HepG2 (cell line): ENCODE measurements at regions not wholly inside any gene's neighbourhood (a gene's known extent, or its start where the extent isn't known, plus 50 kb on each side); places are given as distances from the start of the nearest gene placed in this dataset.
"Not testable (repeated sequence)": the region's sequence is repeated elsewhere in the genome, so short reads cannot be mapped to it uniquely, and the experiment has no call there.

Experiments used
- ATAC-seq: fragments of 200-7000 bp; cut with Tn5 transposase; 3 replicates; pipeline ENCODE4 v1.9.1; 2020; ENCODE audit warnings: mild to moderate bottlenecking, moderate library complexity
- BruUV-seq: library from RNA; stranded (reverse); fragments of 400-500 nt; replicated peaks from 2 replicates; lab custom pipeline; 2021; lab: Mats Ljungman, UMichigan
- CTCF ChIA-PET: fragments of 300-600 bp; formaldehyde crosslinking; extraction: SDS; loops from one replicate; lab custom pipeline; 2021; ENCODE audit warnings: low total read pairs, inconsistent platforms, low intra/inter-chr PET ratio; lab: Yijun Ruan, JAX
- POLR2A ChIA-PET: fragments of 350-600 bp; sonication (Branson Sonifier 250); formaldehyde crosslinking; loops from one replicate; lab custom pipeline; 2020; ENCODE audit warnings: antibody characterized with exemption, inconsistent platforms; lab: Yijun Ruan, JAX
- DNase-seq: peaks from one replicate; pipeline ENCODE4 v3.0.0-alpha.2; 2015; ENCODE audit warnings: low spot score
- FAIRE-seq: peaks from 3 replicates; lab custom pipeline; 2011; peaks lifted over from hg19 to GRCh38; lab: Jason Lieb, UNC
- H2AFZ ChIP-seq: one replicate; pipeline ENCODE4 v1.6.1; 2011; ENCODE audit warnings: low read length, inconsistent platforms
- H3K27ac ChIP-seq: fragments of 300-600 bp; 3 replicates; pipeline ENCODE4 v1.8.0; 2011; ENCODE audit warnings: mixed run types, mild to moderate bottlenecking, mixed read lengths, low read length, inconsistent platforms; ENCODE audit not compliant: insufficient read depth; ENCODE audit errors: extremely low read length
- H3K27me3 ChIP-seq, 2 experiments: fragments of 200-600 bp in 1 of 2; 2 replicates in 1 of 2; 3 replicates in 1 of 2; pipeline versions ENCODE4 v1.6.0 to v1.8.0; 2011; ENCODE audit warnings: low read length in 2 of 2, mild to moderate bottlenecking in 2 of 2, moderate library complexity in 2 of 2, inconsistent platforms in 1 of 2; ENCODE audit not compliant: insufficient read depth in 2 of 2, control insufficient read depth in 1 of 2
- H3K36me3 ChIP-seq, 2 experiments: fragments of 200-600 bp in 1 of 2; replicated peaks in 1 of 2; 2 replicates in 1 of 2; 3 replicates in 1 of 2; pipeline versions ENCODE4 v1.5.1 to v1.8.0; 2011; ENCODE audit warnings: low read length in 2 of 2, inconsistent platforms in 1 of 2; ENCODE audit not compliant: insufficient read depth in 2 of 2, control insufficient read depth in 1 of 2
- H3K4me1 ChIP-seq: 2 replicates; pipeline ENCODE4 v1.5.1; 2012; ENCODE audit warnings: low read length, inconsistent platforms; ENCODE audit not compliant: insufficient read depth
- H3K4me2 ChIP-seq: 2 replicates; pipeline ENCODE4 v1.6.0; 2011; ENCODE audit warnings: low read depth, low read length, inconsistent platforms
- H3K4me3 ChIP-seq, 3 experiments: fragments of 200-600 bp in 1 of 3; sonication (generic), shearing (Covaris generic) in 1 of 3; replicated peaks in 1 of 3; 2 replicates each; pipeline ENCODE4 v1.5.1; 2011 to 2016; ENCODE audit warnings: low read length in 3 of 3, inconsistent platforms in 2 of 3, low read depth in 2 of 3, mild to moderate bottlenecking in 2 of 3, control low read depth in 1 of 3, mixed read lengths in 1 of 3; ENCODE audit not compliant: insufficient read depth in 1 of 3
- H3K79me2 ChIP-seq: one replicate; pipeline ENCODE4 v1.6.1; 2011; ENCODE audit warnings: low read length, inconsistent platforms; ENCODE audit not compliant: insufficient read depth
- H3K9ac ChIP-seq: 2 replicates; pipeline ENCODE4 v1.6.0; 2011; ENCODE audit warnings: mild to moderate bottlenecking, low read depth, low read length, inconsistent platforms; ENCODE audit not compliant: insufficient read depth
- H3K9me3 ChIP-seq: 2 replicates; pipeline ENCODE4 v1.5.1; 2012; ENCODE audit warnings: mild to moderate bottlenecking, low read length
- H4K20me1 ChIP-seq: 2 replicates; pipeline ENCODE4 v1.6.0; 2011; ENCODE audit warnings: inconsistent platforms, mild to moderate bottlenecking, low read length, moderate library complexity; ENCODE audit not compliant: insufficient read depth
- DMAP1 ChIP-seq: IDR thresholded peaks from 2 replicates; pipeline ENCODE4 v1.6.1; 2016
- FOXP1 ChIP-seq, 2 experiments: fragments of 450-650 bp in 1 of 2; IDR thresholded peaks; 2 replicates each; pipeline ENCODE4 v1.6.1; 2017 to 2018; ENCODE audit warnings: antibody characterized with exemption in 1 of 2
- HCFC1 ChIP-seq: fragments of 150-350 bp; IDR thresholded peaks from 2 replicates; pipeline ENCODE4 v1.6.1; 2014; ENCODE audit warnings: low read depth, low read length
- MTF2 ChIP-seq: sonication (generic); formaldehyde crosslinking; IDR thresholded peaks from 2 replicates; pipeline ENCODE4 v1.5.0; 2020; ENCODE audit warnings: missing genetic modification reagents, borderline replicate concordance
- SNAPC2 ChIP-seq: sonication (generic); formaldehyde crosslinking; IDR thresholded peaks from 2 replicates; pipeline ENCODE4 v1.8.1; 2022; ENCODE audit warnings: mild to moderate bottlenecking, missing genetic modification reagents
- TCF7 ChIP-seq: sonication (generic); IDR thresholded peaks from 2 replicates; pipeline ENCODE4 v1.6.1; 2016; ENCODE audit warnings: antibody characterized with exemption, low read depth
- ZIK1 ChIP-seq: sonication (generic); formaldehyde crosslinking; IDR thresholded peaks from 2 replicates; pipeline ENCODE4 v1.5.0; 2020; ENCODE audit warnings: mild to moderate bottlenecking, low read depth, missing genetic modification reagents, borderline replicate concordance
- ZNF282 ChIP-seq: fragments of 450-650 bp; IDR thresholded peaks from 2 replicates; pipeline ENCODE4 v1.6.1; 2018; ENCODE audit not compliant: partially characterized antibody
- ZNF570 ChIP-seq: sonication (generic); formaldehyde crosslinking; IDR thresholded peaks from 2 replicates; pipeline ENCODE4 v1.4.0; 2020; ENCODE audit warnings: mild to moderate bottlenecking, missing genetic modification reagents, borderline replicate concordance
- WGBS: methylation state at CpG from one replicate; pipeline ENCODE4 v1.1.6; 2017; ENCODE audit warnings: low lambda C conversion rate; 5-methylcytosine and 5-hydroxymethylcytosine counted together
- in situ Hi-C: cut with HindIII; loops from 2 replicates; pipeline ENCODE4 v1.10.0; 2017; ENCODE audit warnings: low pct_unique_long_range_greater_than_20kb; ENCODE audit not compliant: extremely low pct_ligation_motif_present
- intact Hi-C: fragments of 100-400 bp; cut with micrococcal nuclease; formaldehyde crosslinking; loops from one replicate; pipeline ENCODE4 v1.10.0; 2022; ENCODE audit not compliant: unreplicated experiment
- TF ChIP-seq, protein P1 (sequence below): IDR thresholded peaks from 2 replicates; pipeline ENCODE4 v1.6.1; 2016; ENCODE audit warnings: missing biosample characterization, missing genetic modification reagents, low read depth
- TF ChIP-seq, protein P2 (sequence below): sonication (generic); formaldehyde crosslinking; IDR thresholded peaks from 2 replicates; pipeline ENCODE4 v1.8.1; 2022; ENCODE audit warnings: low read depth, mild to moderate bottlenecking, missing genetic modification reagents
- TF ChIP-seq, protein P3 (sequence below): IDR thresholded peaks from 2 replicates; pipeline ENCODE4 v1.6.1; 2016; ENCODE audit warnings: mild to moderate bottlenecking
- TF ChIP-seq, protein P4 (sequence below): sonication (generic); formaldehyde crosslinking; IDR thresholded peaks from 2 replicates; pipeline ENCODE4 v1.8.1; 2023; ENCODE audit warnings: missing genetic modification reagents, mild to moderate bottlenecking, borderline replicate concordance

DNA sequence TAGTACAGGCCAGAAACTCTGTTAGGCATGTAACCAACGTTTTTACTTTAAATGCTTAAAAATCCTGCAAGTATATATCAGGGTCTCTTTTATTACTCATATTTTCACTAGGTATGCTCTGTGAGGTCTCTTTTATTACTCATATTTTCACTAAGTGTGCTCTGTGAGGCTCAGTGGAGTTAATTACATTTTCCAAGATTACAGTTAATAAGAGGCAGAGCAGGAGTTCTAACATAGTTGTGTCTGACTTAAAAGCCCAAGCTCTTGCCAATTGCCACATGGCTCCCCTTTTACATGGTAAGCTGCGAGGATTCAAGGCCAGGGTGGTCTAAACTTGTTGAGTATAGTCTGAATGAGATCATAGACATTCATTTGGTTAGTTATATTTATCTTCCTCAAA, 81.0 kb upstream of the ARMCX2 start:
- no peaks in the 10 kb centered on the region for H4K20me1 ChIP-seq
- no peaks in the 10 kb centered on the region for H3K36me3 ChIP-seq
- DNase-seq (no peak), ATAC-seq (no peak), FAIRE-seq (no peak)
- no peak overlapping the region for H2AFZ ChIP-seq
- no peaks in the 10 kb centered on the region for H3K9me3 ChIP-seq
- no peaks in the 10 kb centered on the region for H3K79me2 ChIP-seq
- H3K27ac ChIP-seq = no peak overlapping the region
- no peak overlapping the region for H3K4me3 ChIP-seq
- CTCF ChIA-PET = no interaction called here
- no TSS peak for BruUV-seq
- in situ Hi-C loops = no loop called here
- H3K9ac ChIP-seq = no peak overlapping the region
- intact Hi-C loops = no loop called here
- no peaks in the 10 kb centered on the region for H3K4me1 ChIP-seq
- TF ChIP-seq ZNF282 (no peak), TCF7 (no peak), HCFC1 (no peak), SNAPC2 (no peak), DMAP1 (CRISPR knock-in tag) (no peak), ZNF570 (CRISPR knock-in tag) (no peak), FOXP1 (IDR thresholded peaks at IDR 0.05) (no peak), FOXP1 (CRISPR knock-in tag; IDR thresholded peaks at IDR 0.05) (no peak), ZIK1 (CRISPR knock-in tag) (no peak), MTF2 (CRISPR knock-in tag) (no peak)
- TF ChIP-seq, protein P1, sequence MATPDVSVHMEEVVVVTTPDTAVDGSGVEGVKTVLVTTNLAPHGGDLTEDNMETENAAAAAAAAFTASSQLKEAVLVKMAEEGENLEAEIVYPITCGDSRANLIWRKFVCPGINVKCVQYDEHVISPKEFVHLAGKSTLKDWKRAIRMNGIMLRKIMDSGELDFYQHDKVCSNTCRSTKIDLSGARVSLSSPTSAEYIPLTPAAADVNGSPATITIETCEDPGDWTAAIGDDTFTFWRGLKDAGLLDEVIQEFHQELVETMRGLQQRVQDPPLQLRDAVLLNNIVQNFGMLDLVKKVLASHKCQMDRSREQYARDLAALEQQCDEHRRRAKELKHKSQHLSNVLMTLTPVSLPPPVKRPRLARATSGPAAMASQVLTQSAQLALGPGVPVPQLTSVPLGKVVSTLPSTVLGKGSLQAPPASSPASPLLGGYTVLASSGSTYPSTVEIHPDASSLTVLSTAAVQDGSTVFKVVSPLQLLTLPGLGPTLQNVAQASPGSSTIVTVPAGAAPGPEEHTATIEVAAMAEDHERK = no peak
- TF ChIP-seq, protein P2, sequence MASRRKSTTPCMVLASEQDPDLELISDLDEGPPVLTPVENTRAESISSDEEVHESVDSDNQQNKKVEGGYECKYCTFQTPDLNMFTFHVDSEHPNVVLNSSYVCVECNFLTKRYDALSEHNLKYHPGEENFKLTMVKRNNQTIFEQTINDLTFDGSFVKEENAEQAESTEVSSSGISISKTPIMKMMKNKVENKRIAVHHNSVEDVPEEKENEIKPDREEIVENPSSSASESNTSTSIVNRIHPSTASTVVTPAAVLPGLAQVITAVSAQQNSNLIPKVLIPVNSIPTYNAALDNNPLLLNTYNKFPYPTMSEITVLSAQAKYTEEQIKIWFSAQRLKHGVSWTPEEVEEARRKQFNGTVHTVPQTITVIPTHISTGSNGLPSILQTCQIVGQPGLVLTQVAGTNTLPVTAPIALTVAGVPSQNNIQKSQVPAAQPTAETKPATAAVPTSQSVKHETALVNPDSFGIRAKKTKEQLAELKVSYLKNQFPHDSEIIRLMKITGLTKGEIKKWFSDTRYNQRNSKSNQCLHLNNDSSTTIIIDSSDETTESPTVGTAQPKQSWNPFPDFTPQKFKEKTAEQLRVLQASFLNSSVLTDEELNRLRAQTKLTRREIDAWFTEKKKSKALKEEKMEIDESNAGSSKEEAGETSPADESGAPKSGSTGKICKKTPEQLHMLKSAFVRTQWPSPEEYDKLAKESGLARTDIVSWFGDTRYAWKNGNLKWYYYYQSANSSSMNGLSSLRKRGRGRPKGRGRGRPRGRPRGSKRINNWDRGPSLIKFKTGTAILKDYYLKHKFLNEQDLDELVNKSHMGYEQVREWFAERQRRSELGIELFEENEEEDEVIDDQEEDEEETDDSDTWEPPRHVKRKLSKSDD (CRISPR knock-in tag) = no peak
- TF ChIP-seq, protein P3, sequence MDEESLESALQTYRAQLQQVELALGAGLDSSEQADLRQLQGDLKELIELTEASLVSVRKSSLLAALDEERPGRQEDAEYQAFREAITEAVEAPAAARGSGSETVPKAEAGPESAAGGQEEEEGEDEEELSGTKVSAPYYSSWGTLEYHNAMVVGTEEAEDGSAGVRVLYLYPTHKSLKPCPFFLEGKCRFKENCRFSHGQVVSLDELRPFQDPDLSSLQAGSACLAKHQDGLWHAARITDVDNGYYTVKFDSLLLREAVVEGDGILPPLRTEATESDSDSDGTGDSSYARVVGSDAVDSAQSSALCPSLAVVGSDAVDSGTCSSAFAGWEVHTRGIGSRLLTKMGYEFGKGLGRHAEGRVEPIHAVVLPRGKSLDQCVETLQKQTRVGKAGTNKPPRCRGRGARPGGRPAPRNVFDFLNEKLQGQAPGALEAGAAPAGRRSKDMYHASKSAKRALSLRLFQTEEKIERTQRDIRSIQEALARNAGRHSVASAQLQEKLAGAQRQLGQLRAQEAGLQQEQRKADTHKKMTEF (CRISPR knock-in tag) = no peak
- TF ChIP-seq, protein P4, sequence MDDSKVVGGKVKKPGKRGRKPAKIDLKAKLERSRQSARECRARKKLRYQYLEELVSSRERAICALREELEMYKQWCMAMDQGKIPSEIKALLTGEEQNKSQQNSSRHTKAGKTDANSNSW = no peak
- no peaks in the 10 kb centered on the region for H3K27me3 ChIP-seq
- POLR2A ChIA-PET = no interaction called here
- H3K4me2 ChIP-seq = no peak overlapping the region
- 0% methylated on average over 2 of the region's 2 CpGs for WGBS

DNA sequence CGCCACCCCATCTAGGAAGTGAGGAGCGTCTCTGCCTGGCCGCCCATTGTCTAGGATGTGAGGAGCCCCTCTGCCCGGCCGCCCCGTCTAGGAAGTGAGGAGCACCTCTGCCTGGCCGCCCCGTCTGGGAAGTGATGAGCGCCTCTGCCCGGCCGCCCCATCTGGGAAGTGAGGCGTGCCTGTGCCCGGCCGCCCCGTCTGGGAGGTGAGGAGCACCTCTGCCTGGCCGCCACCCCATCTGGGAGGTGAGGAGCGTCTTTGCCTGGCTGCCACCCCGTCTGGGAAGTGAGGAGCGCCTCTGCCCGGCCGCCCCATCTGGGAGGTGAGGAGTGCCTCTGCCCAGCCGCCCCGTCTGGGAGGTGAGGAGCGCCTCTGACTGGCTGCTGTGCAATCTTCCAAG, 79.2 kb upstream of the ARMCX2 start:
- intact Hi-C loops, H3K27ac ChIP-seq, H3K9me3 ChIP-seq, CTCF ChIA-PET, in situ Hi-C loops, H3K4me2 ChIP-seq, H3K4me1 ChIP-seq, FAIRE-seq, H3K36me3 ChIP-seq, DNase-seq, H3K27me3 ChIP-seq, H4K20me1 ChIP-seq, H3K79me2 ChIP-seq, POLR2A ChIA-PET, BruUV-seq, ATAC-seq, H2AFZ ChIP-seq, H3K9ac ChIP-seq, H3K4me3 ChIP-seq: not testable (repeated sequence)
- 70% methylated on average over 2 of the region's 24 CpGs for WGBS
